ENCODE measurements at regions not wholly inside any gene's neighbourhood (a gene's known extent, or its start where the extent isn't known, plus 50 kb on each side); places are given as distances from the start of the nearest gene placed in this dataset.

GRCh38 chr10:112026438-112026837, 157.1 kb downstream of the GPAM start:
- Mint-ChIP-seq H3K9me3 (peaks cover 21% of the 10 kb centered on the region), H3K36me3 (ENCODE audit: low read depth) (peaks cover 5% of the 10 kb centered on the region), H3K27me3 (ENCODE audit: low read depth, poor library complexity) (peaks cover 6% of the 10 kb centered on the region), H3K27ac (no peak overlapping the region), H3K4me1 (no peaks in the 10 kb centered on the region), H3K4me3 (no peak overlapping the region)
- no peak for DNase-seq
- TF ChIP-seq, protein P1, sequence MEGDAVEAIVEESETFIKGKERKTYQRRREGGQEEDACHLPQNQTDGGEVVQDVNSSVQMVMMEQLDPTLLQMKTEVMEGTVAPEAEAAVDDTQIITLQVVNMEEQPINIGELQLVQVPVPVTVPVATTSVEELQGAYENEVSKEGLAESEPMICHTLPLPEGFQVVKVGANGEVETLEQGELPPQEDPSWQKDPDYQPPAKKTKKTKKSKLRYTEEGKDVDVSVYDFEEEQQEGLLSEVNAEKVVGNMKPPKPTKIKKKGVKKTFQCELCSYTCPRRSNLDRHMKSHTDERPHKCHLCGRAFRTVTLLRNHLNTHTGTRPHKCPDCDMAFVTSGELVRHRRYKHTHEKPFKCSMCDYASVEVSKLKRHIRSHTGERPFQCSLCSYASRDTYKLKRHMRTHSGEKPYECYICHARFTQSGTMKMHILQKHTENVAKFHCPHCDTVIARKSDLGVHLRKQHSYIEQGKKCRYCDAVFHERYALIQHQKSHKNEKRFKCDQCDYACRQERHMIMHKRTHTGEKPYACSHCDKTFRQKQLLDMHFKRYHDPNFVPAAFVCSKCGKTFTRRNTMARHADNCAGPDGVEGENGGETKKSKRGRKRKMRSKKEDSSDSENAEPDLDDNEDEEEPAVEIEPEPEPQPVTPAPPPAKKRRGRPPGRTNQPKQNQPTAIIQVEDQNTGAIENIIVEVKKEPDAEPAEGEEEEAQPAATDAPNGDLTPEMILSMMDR (IDR thresholded peaks at IDR 0.05), result no peak

DNA sequence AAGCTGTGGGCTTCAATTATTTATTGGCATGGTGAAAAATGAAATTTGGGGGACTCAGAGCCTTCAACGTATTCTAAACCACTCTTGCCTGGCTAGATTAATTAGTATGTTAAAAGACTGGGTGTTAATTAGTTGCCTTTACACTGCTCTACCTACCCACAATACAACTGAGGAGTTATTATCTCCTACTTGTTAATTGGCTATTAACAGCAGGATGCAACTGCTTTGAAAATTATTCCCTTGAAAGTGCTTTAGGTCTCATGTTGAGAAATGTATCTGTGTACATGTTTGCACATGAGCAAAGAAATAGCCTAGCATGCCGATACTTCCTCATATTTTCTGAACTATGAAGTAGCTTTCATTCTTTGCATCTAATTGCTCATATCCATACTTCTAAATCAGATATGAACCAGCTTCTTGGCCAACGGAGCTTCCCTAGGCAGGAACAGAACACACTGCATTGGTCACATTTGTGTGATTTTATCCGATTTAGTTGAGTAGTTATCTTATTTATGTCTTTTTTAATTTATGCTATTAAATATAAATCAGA, 155.8 kb downstream of the GPAM start:
- Mint-ChIP-seq H3K36me3 (ENCODE audit: low read depth) (peaks cover 5% of the 10 kb centered on the region), H3K9me3 (peaks cover 33% of the 10 kb centered on the region), H3K27me3 (ENCODE audit: low read depth, poor library complexity) (peaks cover 6% of the 10 kb centered on the region), H3K4me3 (no peak overlapping the region), H3K4me1 (no peaks in the 10 kb centered on the region), H3K27ac (no peak overlapping the region)
- TF ChIP-seq, protein P1 (IDR thresholded peaks at IDR 0.05), result no peak
- DNase-seq, result no peak

- H3K4me3 Mint-ChIP-seq, result no peak overlapping the region
- TF ChIP-seq, protein P1 (IDR thresholded peaks at IDR 0.05), result no peak
- no peak for DNase-seq
- no peaks in the 10 kb centered on the region for H3K4me1 Mint-ChIP-seq
- H3K9me3 Mint-ChIP-seq, result peaks cover 46% of the 10 kb centered on the region
- no peak overlapping the region for H3K27ac Mint-ChIP-seq
- peaks cover 3% of the 10 kb centered on the region for H3K27me3 Mint-ChIP-seq (ENCODE audit: low read depth, poor library complexity)
- peaks cover 5% of the 10 kb centered on the region for H3K36me3 Mint-ChIP-seq (ENCODE audit: low read depth)
Observed at GRCh38 chr10:112030431-112030830, 153.1 kb downstream of the GPAM start.

DNA sequence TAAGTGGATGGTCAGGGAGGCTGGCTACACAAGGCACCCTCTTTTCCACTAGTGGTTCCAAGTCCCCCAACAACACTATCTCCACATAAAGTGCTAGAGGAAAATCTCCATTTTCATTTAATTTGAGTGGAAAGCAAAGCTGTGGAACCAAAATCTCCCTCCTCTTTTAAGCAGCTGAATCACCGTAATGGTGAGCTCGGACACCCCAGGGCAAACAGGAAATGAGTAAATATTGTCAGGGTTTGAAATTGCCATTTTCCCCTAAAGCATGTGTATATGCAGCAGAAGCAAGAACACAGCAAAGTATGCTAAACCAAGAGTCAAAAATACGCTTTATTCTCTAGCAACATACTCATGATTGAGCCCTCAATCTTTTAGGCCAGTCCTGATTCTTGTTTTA, 143.7 kb downstream of the GPAM start:
- TF ChIP-seq, protein P1 (IDR thresholded peaks at IDR 0.05), result no peak
- Mint-ChIP-seq H3K27me3 (ENCODE audit: low read depth, poor library complexity) (no peaks in the 10 kb centered on the region), H3K36me3 (ENCODE audit: low read depth) (no peaks in the 10 kb centered on the region), H3K27ac (no peak overlapping the region), H3K4me3 (no peak overlapping the region), H3K4me1 (no peaks in the 10 kb centered on the region), H3K9me3 (peaks cover 46% of the 10 kb centered on the region)
- no peak for DNase-seq

- TF ChIP-seq, protein P1 (IDR thresholded peaks at IDR 0.05), result no peak
- no peaks in the 10 kb centered on the region for H3K4me1 Mint-ChIP-seq
- no peak for DNase-seq
- H3K4me3 Mint-ChIP-seq, result no peak overlapping the region
- no peaks in the 10 kb centered on the region for H3K36me3 Mint-ChIP-seq (ENCODE audit: low read depth)
- H3K27me3 Mint-ChIP-seq (ENCODE audit: low read depth, poor library complexity), result no peaks in the 10 kb centered on the region
- no peak overlapping the region for H3K27ac Mint-ChIP-seq
- H3K9me3 Mint-ChIP-seq, result peaks cover 40% of the 10 kb centered on the region
Observed at GRCh38 chr10:112040696-112041095, 142.9 kb downstream of the GPAM start.

DNA sequence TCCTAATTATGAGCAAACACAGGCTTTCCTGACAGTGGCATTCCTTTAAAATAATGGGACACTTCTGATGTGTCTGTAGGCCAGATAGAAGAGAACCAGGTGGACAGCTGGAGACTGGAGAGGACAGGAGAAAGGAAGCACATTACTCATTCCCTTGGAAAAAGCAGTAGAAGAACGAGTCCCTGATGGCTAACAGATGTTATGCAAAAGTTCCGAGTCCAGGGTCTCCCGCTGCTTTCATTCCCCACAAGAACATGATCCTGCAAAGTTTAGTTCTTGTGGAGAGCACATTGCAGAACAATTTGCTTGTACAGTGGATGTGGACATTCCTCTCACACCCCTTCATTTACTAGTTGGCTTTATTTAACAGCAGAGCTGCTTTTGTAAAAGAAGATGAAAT, 137.6 kb downstream of the GPAM start:
- no peaks in the 10 kb centered on the region for H3K36me3 Mint-ChIP-seq (ENCODE audit: low read depth)
- no peak overlapping the region for H3K27ac Mint-ChIP-seq
- no peak overlapping the region for H3K4me3 Mint-ChIP-seq
- peaks cover 31% of the 10 kb centered on the region for H3K9me3 Mint-ChIP-seq
- H3K27me3 Mint-ChIP-seq (ENCODE audit: low read depth, poor library complexity), result peaks cover 7% of the 10 kb centered on the region
- no peak for DNase-seq
- TF ChIP-seq, protein P1 (IDR thresholded peaks at IDR 0.05), result no peak
- H3K4me1 Mint-ChIP-seq, result no peaks in the 10 kb centered on the region
